ENCODE measurements at regions not wholly inside any gene's neighbourhood (a gene's known extent, or its start where the extent isn't known, plus 50 kb on each side); places are given as distances from the start of the nearest gene placed in this dataset.
A peak's percentile ranks its signal among the peaks of the same experiment; 100 is the strongest.

DNA sequence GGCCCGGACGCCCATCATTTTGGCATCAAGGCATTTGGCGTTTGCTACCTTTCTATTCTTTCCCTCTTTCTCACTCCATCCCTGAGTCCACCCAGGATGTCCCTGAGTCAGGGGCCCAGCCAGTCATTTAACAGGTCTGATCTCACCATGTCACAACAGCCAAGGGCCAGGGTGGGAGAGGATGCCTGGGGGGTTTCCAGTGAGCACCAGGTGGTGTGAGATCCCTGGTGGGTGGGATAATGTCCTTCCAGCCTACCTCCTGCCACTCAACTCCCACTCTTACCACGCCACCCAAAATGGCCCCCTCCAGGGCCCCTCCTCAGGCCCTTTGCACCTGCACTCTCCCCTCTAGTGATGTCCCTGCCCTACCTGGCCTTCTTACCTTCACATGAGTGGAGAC is 310.8 kb downstream of the BCL11B start:
- Histone ChIP-seq H3K9me3 (ENCODE audit: insufficient read depth, low read length) (no peaks in the 10 kb centered on the region), H3K9ac (ENCODE audit: insufficient read length, low read depth) (no peak overlapping the region), H3K27me3 (ENCODE audit: insufficient read depth, insufficient read length) (peaks cover 15% of the 10 kb centered on the region), H3K4me1 (ENCODE audit: insufficient read depth, insufficient read length) (peaks cover 5% of the 10 kb centered on the region), H3K36me3 (ENCODE audit: insufficient read depth, insufficient read length, low read length) (no peaks in the 10 kb centered on the region), H3K4me3 (ENCODE audit: insufficient read length, low read depth) (no peak overlapping the region)
- no peak for TF ChIP-seq SUZ12 (IDR thresholded peaks at IDR 0.05; ENCODE audit: extremely low read depth, insufficient read depth, insufficient read length)
- no peak for TF ChIP-seq YY1 (IDR thresholded peaks at IDR 0.05; ENCODE audit: insufficient read depth, insufficient read length)
- no peak for TF ChIP-seq ZNF274 (IDR thresholded peaks at IDR 0.05; ENCODE audit: low read depth, low read length)
- DNase-seq (ENCODE audit: low read depth, low spot score), result no peak

DNA sequence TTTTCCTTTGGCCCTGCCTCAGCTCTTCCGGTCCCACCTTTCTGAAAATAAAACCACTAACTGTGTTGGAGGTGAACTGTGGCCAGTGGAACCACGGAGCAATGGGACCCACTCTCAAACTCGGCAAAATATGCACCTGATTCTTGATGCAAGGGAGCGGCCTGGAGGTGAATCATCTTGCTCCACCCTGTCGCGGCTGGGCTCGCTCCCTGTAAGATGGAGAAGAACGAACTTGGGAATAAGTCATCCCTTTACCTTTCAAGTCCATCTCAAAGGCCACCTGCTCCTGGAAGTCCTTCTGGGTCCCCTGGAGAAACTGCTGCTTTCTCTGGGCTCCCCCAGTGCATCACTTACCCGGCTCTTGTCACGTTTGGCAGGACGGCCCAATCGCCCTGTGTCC is 309.9 kb downstream of the BCL11B start:
- Histone ChIP-seq H3K36me3 (ENCODE audit: insufficient read depth, insufficient read length, low read length) (no peaks in the 10 kb centered on the region), H3K4me1 (ENCODE audit: insufficient read depth, insufficient read length) (peaks cover 5% of the 10 kb centered on the region), H3K9me3 (ENCODE audit: insufficient read depth, low read length) (no peaks in the 10 kb centered on the region), H3K27me3 (ENCODE audit: insufficient read depth, insufficient read length) (peaks cover 15% of the 10 kb centered on the region), H3K9ac (ENCODE audit: insufficient read length, low read depth) (no peak overlapping the region), H3K4me3 (ENCODE audit: insufficient read length, low read depth) (no peak overlapping the region)
- TF ChIP-seq YY1 (IDR thresholded peaks at IDR 0.05; ENCODE audit: insufficient read depth, insufficient read length) (no peak), ZNF274 (IDR thresholded peaks at IDR 0.05; ENCODE audit: low read depth, low read length) (no peak), SUZ12 (IDR thresholded peaks at IDR 0.05; ENCODE audit: extremely low read depth, insufficient read depth, insufficient read length) (no peak)
- no peak for DNase-seq (ENCODE audit: low read depth, low spot score)

DNA sequence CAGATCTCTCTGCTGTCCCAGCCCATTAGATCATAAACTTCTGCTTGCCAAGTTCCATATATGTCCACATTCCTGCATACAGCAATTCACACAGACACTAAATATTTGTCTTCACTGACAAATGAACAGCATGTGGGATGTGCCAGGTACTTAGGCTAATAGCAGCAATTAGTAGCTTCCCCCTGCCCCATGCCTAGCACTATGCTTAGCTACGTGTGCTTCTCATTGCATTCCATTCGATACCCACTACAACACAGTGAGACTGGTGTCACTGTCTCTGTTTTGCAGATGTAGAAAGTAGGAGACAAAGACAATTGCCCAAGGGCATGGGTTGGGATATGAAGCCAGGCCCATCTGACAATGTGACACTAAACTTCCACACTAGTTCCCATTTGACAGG is 308.4 kb downstream of the BCL11B start:
- peaks cover 5% of the 10 kb centered on the region for H3K4me1 ChIP-seq (ENCODE audit: insufficient read depth, insufficient read length)
- no peak for TF ChIP-seq SUZ12 (IDR thresholded peaks at IDR 0.05; ENCODE audit: extremely low read depth, insufficient read depth, insufficient read length)
- TF ChIP-seq YY1 (IDR thresholded peaks at IDR 0.05; ENCODE audit: insufficient read depth, insufficient read length), result no peak
- TF ChIP-seq ZNF274 (IDR thresholded peaks at IDR 0.05; ENCODE audit: low read depth, low read length), result no peak
- DNase-seq (ENCODE audit: low read depth, low spot score), result peak; percentile 22
- no peaks in the 10 kb centered on the region for H3K36me3 ChIP-seq (ENCODE audit: insufficient read depth, insufficient read length, low read length)
- H3K9me3 ChIP-seq (ENCODE audit: insufficient read depth, low read length), result no peaks in the 10 kb centered on the region
- H3K27me3 ChIP-seq (ENCODE audit: insufficient read depth, insufficient read length), result peaks cover 15% of the 10 kb centered on the region
- no peak overlapping the region for H3K4me3 ChIP-seq (ENCODE audit: insufficient read length, low read depth)
- H3K9ac ChIP-seq (ENCODE audit: insufficient read length, low read depth), result no peak overlapping the region

DNA sequence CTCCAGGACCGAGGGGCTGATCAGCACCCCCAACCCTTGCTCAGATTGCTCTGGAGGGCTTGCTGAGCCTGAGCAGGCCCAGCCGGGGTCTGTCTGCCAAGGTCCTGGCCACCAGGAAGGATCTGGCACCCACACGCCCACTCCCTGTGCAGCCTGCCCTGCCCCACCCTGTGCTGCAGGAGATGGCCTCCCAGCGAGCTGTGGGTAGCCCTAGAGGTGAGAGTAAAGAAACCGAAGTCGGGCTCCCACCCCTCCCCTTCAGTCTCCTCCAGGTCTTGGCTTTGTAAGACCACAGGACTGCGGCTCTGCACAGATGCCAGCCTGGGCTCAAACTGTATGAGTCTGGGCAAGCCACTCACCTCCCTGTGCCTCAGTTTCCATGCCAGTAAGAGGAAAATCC is 307.8 kb downstream of the BCL11B start:
- H3K4me3 ChIP-seq (ENCODE audit: insufficient read length, low read depth), result no peak overlapping the region
- DNase-seq (ENCODE audit: low read depth, low spot score), result no peak
- peaks cover 5% of the 10 kb centered on the region for H3K4me1 ChIP-seq (ENCODE audit: insufficient read depth, insufficient read length)
- no peaks in the 10 kb centered on the region for H3K36me3 ChIP-seq (ENCODE audit: insufficient read depth, insufficient read length, low read length)
- peaks cover 15% of the 10 kb centered on the region for H3K27me3 ChIP-seq (ENCODE audit: insufficient read depth, insufficient read length)
- no peaks in the 10 kb centered on the region for H3K9me3 ChIP-seq (ENCODE audit: insufficient read depth, low read length)
- TF ChIP-seq YY1 (IDR thresholded peaks at IDR 0.05; ENCODE audit: insufficient read depth, insufficient read length) (no peak), ZNF274 (IDR thresholded peaks at IDR 0.05; ENCODE audit: low read depth, low read length) (no peak), SUZ12 (IDR thresholded peaks at IDR 0.05; ENCODE audit: extremely low read depth, insufficient read depth, insufficient read length) (no peak)
- H3K9ac ChIP-seq (ENCODE audit: insufficient read length, low read depth), result no peak overlapping the region

DNA sequence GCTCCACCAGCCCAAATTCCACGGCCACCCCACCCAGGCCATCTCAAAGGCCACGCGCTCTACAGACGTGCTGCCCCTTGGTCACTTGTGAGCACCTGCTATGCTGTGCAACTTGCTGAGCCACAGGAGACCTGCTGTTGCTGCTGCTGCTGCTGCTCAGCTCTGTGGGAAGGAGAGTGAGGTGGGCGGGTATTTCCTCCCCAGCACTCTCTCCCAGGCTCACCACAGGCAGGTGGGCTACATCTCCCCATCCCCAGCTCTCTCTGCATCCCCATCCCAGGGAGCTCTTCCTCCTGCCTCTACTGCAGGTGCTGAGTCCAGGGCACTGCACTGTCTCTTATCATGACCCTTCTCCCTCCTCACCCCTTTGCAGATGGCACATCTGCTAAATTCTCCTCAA is 306.9 kb downstream of the BCL11B start:
- H3K9ac ChIP-seq (ENCODE audit: insufficient read length, low read depth), result no peak overlapping the region
- H3K36me3 ChIP-seq (ENCODE audit: insufficient read depth, insufficient read length, low read length), result no peaks in the 10 kb centered on the region
- peaks cover 5% of the 10 kb centered on the region for H3K4me1 ChIP-seq (ENCODE audit: insufficient read depth, insufficient read length)
- no peak overlapping the region for H3K4me3 ChIP-seq (ENCODE audit: insufficient read length, low read depth)
- no peak for DNase-seq (ENCODE audit: low read depth, low spot score)
- no peaks in the 10 kb centered on the region for H3K9me3 ChIP-seq (ENCODE audit: insufficient read depth, low read length)
- H3K27me3 ChIP-seq (ENCODE audit: insufficient read depth, insufficient read length), result peaks cover 15% of the 10 kb centered on the region
- TF ChIP-seq YY1 (IDR thresholded peaks at IDR 0.05; ENCODE audit: insufficient read depth, insufficient read length), result no peak
- TF ChIP-seq ZNF274 (IDR thresholded peaks at IDR 0.05; ENCODE audit: low read depth, low read length), result no peak
- TF ChIP-seq SUZ12 (IDR thresholded peaks at IDR 0.05; ENCODE audit: extremely low read depth, insufficient read depth, insufficient read length), result no peak

DNA sequence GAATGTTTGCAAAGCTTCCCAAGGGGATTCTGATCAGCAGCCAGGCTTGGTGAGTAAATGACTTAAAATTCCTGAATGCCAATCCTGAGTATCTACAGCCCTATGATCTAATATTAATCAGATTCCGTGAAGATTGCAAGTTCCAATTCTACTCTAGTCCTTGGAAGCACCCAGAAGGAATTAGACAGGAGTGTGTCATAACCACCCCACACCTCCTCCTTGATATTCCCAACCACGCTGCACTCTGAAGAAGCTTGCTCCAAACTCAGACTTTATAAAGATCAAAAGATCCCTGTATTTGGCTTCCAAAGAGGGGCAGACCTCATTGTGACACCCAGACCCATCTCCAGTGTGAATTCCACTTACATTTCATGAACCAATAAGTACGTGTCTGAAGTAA is 306.0 kb downstream of the BCL11B start:
- H3K36me3 ChIP-seq (ENCODE audit: insufficient read depth, insufficient read length, low read length), result no peaks in the 10 kb centered on the region
- H3K27me3 ChIP-seq (ENCODE audit: insufficient read depth, insufficient read length), result peaks cover 15% of the 10 kb centered on the region
- H3K9me3 ChIP-seq (ENCODE audit: insufficient read depth, low read length), result no peaks in the 10 kb centered on the region
- no peak overlapping the region for H3K4me3 ChIP-seq (ENCODE audit: insufficient read length, low read depth)
- no peak overlapping the region for H3K9ac ChIP-seq (ENCODE audit: insufficient read length, low read depth)
- H3K4me1 ChIP-seq (ENCODE audit: insufficient read depth, insufficient read length), result peaks cover 3% of the 10 kb centered on the region
- TF ChIP-seq SUZ12 (IDR thresholded peaks at IDR 0.05; ENCODE audit: extremely low read depth, insufficient read depth, insufficient read length) (no peak), ZNF274 (IDR thresholded peaks at IDR 0.05; ENCODE audit: low read depth, low read length) (no peak), YY1 (IDR thresholded peaks at IDR 0.05; ENCODE audit: insufficient read depth, insufficient read length) (no peak)
- no peak for DNase-seq (ENCODE audit: low read depth, low spot score)

DNA sequence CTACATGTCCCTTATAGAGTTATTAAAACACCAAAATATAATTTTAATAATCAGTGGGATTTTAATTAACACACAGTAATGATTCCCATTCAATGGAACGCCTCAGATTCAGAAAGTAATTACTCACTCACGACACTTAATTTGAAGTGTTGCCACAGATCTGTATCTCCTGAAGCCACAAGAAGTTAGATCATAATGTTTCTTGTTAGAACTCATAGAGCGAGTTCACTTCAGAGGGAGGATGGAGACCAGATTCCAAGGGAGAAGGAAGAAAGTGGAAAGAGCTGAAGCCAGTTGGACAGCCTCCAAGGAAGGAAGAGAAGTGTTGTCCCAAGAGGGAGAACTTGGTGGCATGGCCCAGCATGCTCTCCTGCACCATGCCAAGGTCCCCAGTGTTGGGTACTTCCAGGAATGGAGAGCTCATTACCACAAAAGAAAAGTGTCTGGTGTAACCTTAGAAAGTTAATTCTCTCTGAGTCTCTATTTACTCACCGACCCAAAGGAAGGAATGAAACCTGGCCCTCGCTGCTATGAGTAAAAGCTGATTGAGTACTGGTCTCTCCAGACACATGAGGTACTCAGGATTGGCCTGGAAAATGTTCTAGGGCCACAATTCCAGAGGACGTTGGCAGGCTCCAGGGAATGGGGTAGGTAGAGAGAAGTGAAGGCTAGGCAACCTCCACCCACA is 305.4 kb downstream of the BCL11B start:
- Histone ChIP-seq H3K9ac (ENCODE audit: insufficient read length, low read depth) (no peak overlapping the region), H3K4me1 (ENCODE audit: insufficient read depth, insufficient read length) (peaks cover 3% of the 10 kb centered on the region), H3K9me3 (ENCODE audit: insufficient read depth, low read length) (no peaks in the 10 kb centered on the region), H3K4me3 (ENCODE audit: insufficient read length, low read depth) (no peak overlapping the region), H3K27me3 (ENCODE audit: insufficient read depth, insufficient read length) (peaks cover 15% of the 10 kb centered on the region), H3K36me3 (ENCODE audit: insufficient read depth, insufficient read length, low read length) (no peaks in the 10 kb centered on the region)
- no peak for DNase-seq (ENCODE audit: low read depth, low spot score)
- TF ChIP-seq SUZ12 (IDR thresholded peaks at IDR 0.05; ENCODE audit: extremely low read depth, insufficient read depth, insufficient read length) (no peak), ZNF274 (IDR thresholded peaks at IDR 0.05; ENCODE audit: low read depth, low read length) (no peak), YY1 (IDR thresholded peaks at IDR 0.05; ENCODE audit: insufficient read depth, insufficient read length) (no peak)
